VCaP (cell line): ENCODE measurements at regions not wholly inside any gene's neighbourhood (a gene's known extent, or its start where the extent isn't known, plus 50 kb on each side); places are given as distances from the start of the nearest gene placed in this dataset.

Source experiments
- H3K27ac ChIP-seq: fragments of 450-650 bp; 2 replicates; pipeline ENCODE4 v1.5.1; 2017
- TF ChIP-seq, protein P1 (sequence below): fragments of 450-650 bp; conservative IDR thresholded peaks from 2 replicates; pipeline ENCODE4 v1.5.1; 2017; ENCODE audit warnings: mild to moderate bottlenecking, moderate library complexity

DNA sequence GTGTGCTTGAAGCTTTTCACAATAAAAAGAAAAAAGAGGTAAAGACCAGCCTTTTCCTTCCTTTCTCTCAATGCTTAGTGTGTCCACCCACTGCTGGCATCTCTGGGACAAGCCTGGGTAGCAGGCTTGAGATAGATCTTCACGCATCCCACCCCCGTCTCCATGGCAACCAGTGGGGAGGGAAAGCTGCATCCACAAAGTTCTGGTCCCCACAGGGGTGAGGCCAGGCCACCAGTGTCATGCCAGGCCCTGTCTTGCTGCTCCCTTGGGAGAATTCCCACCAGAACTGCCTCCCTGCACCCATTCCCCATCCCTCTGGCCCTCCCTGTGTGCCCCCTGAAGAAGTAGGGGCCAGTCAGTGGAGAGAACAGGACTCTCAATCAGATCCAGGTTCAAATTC lies 259.9 kb downstream of the MRTFB start:
- no peak overlapping the region for H3K27ac ChIP-seq
- TF ChIP-seq, protein P1, sequence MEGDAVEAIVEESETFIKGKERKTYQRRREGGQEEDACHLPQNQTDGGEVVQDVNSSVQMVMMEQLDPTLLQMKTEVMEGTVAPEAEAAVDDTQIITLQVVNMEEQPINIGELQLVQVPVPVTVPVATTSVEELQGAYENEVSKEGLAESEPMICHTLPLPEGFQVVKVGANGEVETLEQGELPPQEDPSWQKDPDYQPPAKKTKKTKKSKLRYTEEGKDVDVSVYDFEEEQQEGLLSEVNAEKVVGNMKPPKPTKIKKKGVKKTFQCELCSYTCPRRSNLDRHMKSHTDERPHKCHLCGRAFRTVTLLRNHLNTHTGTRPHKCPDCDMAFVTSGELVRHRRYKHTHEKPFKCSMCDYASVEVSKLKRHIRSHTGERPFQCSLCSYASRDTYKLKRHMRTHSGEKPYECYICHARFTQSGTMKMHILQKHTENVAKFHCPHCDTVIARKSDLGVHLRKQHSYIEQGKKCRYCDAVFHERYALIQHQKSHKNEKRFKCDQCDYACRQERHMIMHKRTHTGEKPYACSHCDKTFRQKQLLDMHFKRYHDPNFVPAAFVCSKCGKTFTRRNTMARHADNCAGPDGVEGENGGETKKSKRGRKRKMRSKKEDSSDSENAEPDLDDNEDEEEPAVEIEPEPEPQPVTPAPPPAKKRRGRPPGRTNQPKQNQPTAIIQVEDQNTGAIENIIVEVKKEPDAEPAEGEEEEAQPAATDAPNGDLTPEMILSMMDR, result no peak

DNA sequence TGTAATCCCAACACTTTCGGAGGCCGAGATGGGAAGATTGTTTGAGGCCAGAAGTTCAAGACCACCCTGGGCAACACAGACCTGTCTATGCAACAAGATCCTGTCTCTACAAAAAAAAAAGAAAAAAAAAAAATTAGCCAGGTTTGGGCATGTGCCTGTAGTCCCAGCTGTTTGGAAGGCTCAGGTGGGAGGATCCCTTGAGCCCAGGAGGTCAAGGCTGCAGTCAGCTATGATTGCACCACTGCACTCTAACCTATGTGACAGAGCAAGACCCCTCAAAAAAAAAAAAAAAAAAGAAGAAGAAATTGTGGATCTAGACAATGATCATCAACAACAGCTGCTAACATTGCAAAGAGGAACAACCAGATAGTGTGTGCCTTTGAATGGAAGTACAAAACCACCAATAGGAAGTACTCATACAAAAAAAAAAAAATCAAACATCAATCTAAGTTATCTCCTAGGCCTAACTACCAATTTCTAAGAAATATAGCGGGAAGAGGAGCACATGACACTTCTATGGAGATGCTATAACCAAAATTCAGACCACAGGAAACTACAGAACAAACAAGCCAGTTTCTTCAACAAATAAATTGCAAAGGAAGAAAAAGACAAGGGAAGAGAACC lies 258.7 kb downstream of the MRTFB start:
- TF ChIP-seq, protein P1, result no peak

DNA sequence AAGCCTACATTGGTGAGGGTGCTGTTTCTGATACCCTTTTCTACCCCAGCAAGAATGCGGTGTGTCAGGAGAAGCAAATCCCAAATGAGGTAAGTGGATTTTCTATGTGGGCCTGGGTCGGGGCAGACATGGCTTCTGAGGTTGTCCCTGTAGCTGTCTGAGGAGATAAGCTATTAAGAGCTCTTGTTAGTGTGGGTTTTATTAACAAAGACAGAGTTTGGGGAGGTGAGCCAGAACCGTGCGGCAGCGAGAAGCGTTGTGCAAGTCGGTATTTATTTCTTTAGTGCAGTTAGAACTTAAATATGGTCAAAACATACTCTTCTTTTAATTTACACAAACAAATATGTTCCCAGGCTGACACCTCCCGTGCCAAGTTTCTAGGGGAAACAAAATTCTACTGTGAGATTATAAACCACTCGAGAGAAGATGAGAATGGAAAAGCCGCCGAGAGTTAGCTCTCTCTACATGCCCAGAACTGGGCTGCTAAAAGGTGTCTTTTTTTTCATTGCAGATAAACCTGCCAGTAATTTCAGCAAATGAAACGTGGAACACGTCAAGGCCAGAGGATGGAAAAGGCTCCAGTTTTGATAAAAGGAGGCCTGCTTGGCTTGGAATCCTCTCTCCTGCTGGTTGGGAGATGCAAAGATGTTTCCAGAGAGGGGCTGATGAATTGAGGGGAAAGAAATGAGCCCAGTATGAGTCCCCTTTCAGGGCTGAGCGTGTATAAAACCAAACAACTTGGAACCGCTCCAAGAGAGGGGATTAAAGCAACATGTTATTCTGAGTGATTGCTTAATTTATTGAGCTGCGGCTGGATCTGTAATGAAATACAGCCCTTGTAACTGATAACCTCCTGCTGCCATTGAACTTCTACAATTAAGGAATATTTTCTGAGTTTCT lies 254.6 kb downstream of the MRTFB start:
- no peak overlapping the region for H3K27ac ChIP-seq
- TF ChIP-seq, protein P1, result no peak

More for the DNA sequence above, 258.7 kb downstream of the MRTFB start:
- H3K27ac ChIP-seq, result no peak overlapping the region

DNA sequence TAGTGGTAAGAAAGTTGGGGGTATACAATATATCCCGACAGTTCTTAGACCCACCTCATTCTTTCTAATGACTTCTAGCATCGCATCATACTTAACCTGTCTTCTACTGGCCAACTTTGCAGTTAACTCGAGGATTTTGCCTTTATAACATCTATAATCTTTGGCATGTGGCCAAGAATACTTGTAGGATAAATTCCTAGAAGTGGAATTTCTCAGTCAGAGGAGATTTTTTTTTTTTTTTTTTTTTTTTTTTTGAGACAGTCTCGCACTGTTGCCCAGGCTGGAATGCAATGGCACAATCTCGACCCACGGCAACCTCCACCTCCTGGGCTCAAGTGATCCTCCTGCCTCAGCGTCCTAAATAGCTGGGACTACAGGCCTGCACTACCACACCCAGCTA lies 253.5 kb downstream of the MRTFB start:
- H3K27ac ChIP-seq, result no peak overlapping the region
- TF ChIP-seq, protein P1, result no peak

DNA sequence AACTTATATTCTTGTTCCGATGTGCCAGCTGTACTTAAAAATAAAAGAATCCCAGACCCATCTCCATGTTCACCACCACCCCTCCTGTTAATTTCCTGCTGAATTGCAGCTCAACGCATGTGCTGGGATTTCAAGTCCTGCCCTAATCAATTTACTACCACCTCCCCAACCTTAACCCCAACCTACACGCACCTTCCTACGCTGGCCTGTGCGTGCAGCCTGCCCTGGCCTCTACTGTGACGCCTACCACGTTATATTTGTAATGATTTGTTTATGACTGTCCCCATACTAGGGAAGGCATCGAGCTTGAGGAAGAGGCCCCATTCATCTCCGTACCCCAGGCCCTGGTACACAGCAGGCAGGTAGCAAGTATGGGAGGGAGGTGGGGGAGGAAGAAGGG lies 251.1 kb downstream of the MRTFB start:
- TF ChIP-seq, protein P1, result no peak
- no peak overlapping the region for H3K27ac ChIP-seq

DNA sequence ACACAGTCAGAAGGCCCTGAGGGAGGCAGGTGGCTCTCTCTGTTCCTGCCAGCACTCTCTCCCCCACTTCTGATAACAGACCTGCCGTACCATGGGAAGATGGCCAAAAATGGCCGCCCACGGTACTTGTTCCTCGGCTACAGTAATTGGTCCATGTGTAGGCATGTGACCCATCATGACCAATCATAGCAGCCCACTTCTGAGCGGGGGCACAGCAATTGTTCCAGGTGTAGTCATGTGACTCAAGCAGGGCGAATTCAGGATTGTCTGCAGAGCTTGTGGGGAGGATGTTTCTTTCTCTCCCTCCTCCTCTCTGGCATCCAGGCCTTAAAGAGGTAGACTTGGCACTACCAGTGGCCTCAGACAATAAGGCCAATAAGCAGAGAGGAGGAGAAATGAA lies 250.4 kb downstream of the MRTFB start:
- TF ChIP-seq, protein P1, result no peak
- H3K27ac ChIP-seq, result no peak overlapping the region

DNA sequence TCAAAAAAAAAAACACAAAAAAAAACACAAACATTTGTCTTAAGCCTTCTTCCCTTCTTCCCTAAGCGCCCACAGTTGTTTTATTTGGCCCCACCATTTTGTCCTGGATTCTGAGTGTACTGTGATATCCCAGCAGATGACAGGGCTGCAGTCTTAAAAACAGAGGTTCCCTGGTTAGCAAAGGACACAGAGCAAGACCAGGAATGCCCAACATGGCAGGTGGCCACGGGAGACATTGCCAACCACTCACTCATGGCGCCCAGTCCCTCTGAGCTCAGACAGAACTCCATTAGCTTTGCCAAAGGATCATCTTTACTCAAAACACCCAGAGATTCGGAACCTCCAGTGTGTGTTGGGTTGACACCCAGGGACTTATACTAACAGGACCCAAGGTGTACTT lies 249.3 kb downstream of the MRTFB start:
- TF ChIP-seq, protein P1, result no peak
- H3K27ac ChIP-seq, result no peak overlapping the region
